ENCODE measurements at regions not wholly inside any gene's neighbourhood (a gene's known extent, or its start where the extent isn't known, plus 50 kb on each side); places are given as distances from the start of the nearest gene placed in this dataset.
"Not testable (repeated sequence)": the region's sequence is repeated elsewhere in the genome, so short reads cannot be mapped to it uniquely, and the experiment has no call there.

DNA sequence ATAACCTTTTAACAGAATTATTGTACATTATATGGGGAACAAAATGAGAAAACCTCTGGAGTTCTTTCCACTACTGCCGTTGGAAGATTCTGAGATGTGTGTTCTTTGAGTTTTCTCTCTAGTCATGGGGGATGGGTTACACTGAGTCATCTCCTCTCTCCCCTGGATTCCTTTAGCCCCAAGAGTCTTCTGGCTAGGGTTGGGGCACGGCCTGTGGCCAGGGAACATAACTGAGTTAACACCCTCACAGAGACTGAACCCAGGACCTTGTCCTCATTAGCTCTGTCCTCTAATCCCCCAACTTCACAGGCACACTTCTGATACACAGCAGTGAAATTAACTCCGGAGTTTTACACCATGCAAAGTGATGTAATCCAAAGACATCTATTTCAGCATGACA, 142.3 kb upstream of the F9 start:
- TF ChIP-seq, protein P1, sequence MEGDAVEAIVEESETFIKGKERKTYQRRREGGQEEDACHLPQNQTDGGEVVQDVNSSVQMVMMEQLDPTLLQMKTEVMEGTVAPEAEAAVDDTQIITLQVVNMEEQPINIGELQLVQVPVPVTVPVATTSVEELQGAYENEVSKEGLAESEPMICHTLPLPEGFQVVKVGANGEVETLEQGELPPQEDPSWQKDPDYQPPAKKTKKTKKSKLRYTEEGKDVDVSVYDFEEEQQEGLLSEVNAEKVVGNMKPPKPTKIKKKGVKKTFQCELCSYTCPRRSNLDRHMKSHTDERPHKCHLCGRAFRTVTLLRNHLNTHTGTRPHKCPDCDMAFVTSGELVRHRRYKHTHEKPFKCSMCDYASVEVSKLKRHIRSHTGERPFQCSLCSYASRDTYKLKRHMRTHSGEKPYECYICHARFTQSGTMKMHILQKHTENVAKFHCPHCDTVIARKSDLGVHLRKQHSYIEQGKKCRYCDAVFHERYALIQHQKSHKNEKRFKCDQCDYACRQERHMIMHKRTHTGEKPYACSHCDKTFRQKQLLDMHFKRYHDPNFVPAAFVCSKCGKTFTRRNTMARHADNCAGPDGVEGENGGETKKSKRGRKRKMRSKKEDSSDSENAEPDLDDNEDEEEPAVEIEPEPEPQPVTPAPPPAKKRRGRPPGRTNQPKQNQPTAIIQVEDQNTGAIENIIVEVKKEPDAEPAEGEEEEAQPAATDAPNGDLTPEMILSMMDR (IDR thresholded peaks at IDR 0.05; ENCODE audit: low read depth, low read length), result no peak
- Histone ChIP-seq H3K27me3 (no peaks in the 10 kb centered on the region), H3K9me3 (no peaks in the 10 kb centered on the region), H3K36me3 (no peaks in the 10 kb centered on the region), H3K4me3 (ENCODE audit: low read depth, low read length) (no peak overlapping the region), H3K4me1 (no peaks in the 10 kb centered on the region)
- DNase-seq, result no peak

- Histone ChIP-seq H3K27me3 (no peaks in the 10 kb centered on the region), H3K36me3 (no peaks in the 10 kb centered on the region), H3K4me1 (no peaks in the 10 kb centered on the region), H3K4me3 (ENCODE audit: low read depth, low read length) (no peak overlapping the region), H3K9me3 (no peaks in the 10 kb centered on the region)
- DNase-seq, result no peak
- TF ChIP-seq, protein P1 (IDR thresholded peaks at IDR 0.05; ENCODE audit: low read depth, low read length), result no peak
Measured at GRCh38 chrX:139382529-139382928, 148.0 kb upstream of the F9 start.

DNA sequence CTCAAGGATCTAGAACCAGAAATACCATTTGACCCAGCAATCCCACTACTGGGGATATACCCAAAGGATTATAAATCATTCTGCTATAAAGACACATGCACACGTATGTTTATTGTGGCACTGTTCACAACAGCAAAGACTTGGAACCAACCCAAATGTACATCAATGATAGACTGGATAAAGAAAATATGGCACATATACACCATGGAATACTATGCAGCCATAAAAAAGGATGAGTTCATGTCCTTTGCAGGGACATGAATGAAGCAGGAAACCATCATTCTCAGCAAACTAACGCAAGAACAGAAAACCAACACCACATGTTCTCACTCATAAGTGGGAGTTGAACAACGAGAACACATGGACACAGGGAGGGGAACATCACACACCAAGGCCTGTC, 154.0 kb upstream of the F9 start:
- not testable (repeated sequence) for H3K36me3 ChIP-seq; H3K27me3 ChIP-seq; DNase-seq; H3K4me1 ChIP-seq; H3K4me3 ChIP-seq (ENCODE audit: low read depth, low read length); H3K9me3 ChIP-seq

GRCh38 chrX:139360356-139360755, 170.2 kb upstream of the F9 start:
- TF ChIP-seq, protein P1 (IDR thresholded peaks at IDR 0.05; ENCODE audit: low read depth, low read length), result no peak
- DNase-seq, result no peak
- Histone ChIP-seq H3K9me3 (no peaks in the 10 kb centered on the region), H3K4me1 (no peaks in the 10 kb centered on the region), H3K27me3 (no peaks in the 10 kb centered on the region), H3K4me3 (ENCODE audit: low read depth, low read length) (no peak overlapping the region), H3K36me3 (no peaks in the 10 kb centered on the region)

DNA sequence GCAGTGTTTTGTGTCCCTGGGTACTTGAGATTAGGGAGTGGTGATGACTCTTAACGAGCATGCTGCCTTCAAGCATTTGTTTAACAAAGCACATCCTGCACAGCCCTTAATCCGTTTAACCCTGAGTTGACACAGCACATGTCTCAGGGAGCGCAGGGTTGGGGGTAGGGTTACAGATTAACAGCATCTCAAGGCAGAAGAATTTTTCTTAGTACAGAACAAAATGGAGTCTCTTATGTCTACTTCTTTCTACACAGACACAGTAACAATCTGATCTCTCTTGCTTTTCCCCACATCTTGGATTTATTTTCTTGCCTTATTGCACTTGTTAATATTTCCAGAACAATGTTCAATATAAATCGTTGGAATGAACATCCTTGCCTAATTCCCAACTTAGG, 187.9 kb upstream of the F9 start:
- H3K27me3 ChIP-seq; H3K9me3 ChIP-seq; DNase-seq; H3K4me3 ChIP-seq (ENCODE audit: low read depth, low read length); H3K4me1 ChIP-seq; H3K36me3 ChIP-seq: not testable (repeated sequence)

DNA sequence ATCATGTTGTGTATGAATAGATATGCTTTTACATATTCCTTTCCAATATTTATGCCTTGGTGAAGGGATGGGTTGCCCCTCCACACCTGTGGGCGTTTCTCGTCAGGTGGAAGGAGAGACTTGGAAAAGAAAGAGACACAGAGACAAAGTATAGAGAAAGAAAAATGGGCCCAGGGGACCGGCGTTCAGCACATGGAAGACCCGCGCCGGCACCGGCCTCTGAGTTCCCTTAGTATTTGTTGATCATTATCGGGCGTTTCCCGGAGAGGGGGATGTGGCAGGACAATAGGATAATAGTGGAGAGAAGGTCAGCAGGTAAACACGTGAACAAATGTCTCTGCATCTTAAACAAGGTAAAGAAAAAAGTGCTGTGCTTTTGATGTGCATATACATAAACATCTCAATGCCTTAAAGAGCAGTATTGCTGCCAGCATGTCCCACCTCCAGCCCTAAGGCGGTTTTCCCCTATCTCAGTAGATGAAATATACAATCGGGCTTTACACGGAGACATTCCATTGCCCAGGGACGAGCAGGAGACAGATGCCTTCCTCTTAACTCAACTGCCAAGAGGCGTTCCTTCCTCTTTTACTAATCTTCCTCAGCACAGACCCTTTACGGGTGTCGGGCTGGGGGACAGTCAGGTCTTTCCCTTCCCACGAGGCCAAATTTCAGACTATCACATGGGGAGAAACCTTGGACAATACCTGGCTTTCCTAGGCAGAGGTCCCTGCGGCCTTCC, 188.5 kb upstream of the F9 start:
- not testable (repeated sequence) for H3K4me1 ChIP-seq; H3K4me3 ChIP-seq (ENCODE audit: low read depth, low read length); DNase-seq; H3K27me3 ChIP-seq; H3K36me3 ChIP-seq; H3K9me3 ChIP-seq

- H3K4me3 ChIP-seq (ENCODE audit: low read depth, low read length), result no peak overlapping the region
- TF ChIP-seq, protein P1 (IDR thresholded peaks at IDR 0.05; ENCODE audit: low read depth, low read length), result no peak
- no peaks in the 10 kb centered on the region for H3K9me3 ChIP-seq
- no peaks in the 10 kb centered on the region for H3K36me3 ChIP-seq
- no peaks in the 10 kb centered on the region for H3K27me3 ChIP-seq
- no peak for DNase-seq
- H3K4me1 ChIP-seq, result no peaks in the 10 kb centered on the region
Measured at GRCh38 chrX:139332441-139332840, 198.1 kb upstream of the F9 start.

DNA sequence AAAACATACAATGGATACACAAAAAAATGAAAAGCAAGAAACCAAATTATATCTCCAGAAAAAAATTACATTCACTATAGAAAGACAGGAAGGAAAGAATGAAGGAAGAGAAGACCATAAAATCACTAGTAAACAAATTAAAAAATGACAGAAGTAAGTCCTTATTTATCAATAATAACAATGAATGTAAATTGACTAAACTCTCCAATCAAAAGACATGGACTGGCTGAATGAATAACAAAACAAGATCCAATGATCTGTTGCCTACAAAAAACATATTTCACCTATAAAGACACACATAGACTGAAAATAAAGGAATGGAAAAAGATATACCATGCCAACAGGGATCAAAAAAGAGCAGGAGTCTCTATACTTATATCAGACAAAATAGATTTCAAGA, 203.2 kb upstream of the F9 start:
- no peaks in the 10 kb centered on the region for H3K9me3 ChIP-seq

More for the DNA sequence above, 203.2 kb upstream of the F9 start:
- Histone ChIP-seq H3K4me3 (ENCODE audit: low read depth, low read length) (no peak overlapping the region), H3K36me3 (no peaks in the 10 kb centered on the region), H3K27me3 (no peaks in the 10 kb centered on the region), H3K4me1 (no peaks in the 10 kb centered on the region)
- TF ChIP-seq, protein P1 (IDR thresholded peaks at IDR 0.05; ENCODE audit: low read depth, low read length), result no peak
- DNase-seq, result no peak

All from BE2C (cell line).